Endothelial cell of umbilical vein (primary cell): ENCODE measurements at regions not wholly inside any gene's neighbourhood (a gene's known extent, or its start where the extent isn't known, plus 50 kb on each side); places are given as distances from the start of the nearest gene placed in this dataset.

Experiments used
- BruUV-seq: library from RNA; stranded (reverse); fragments of 400-500 nt; replicated peaks from 2 replicates; lab custom pipeline; 2021; lab: Mats Ljungman, UMichigan
- CTCF ChIA-PET: fragments of 300-600, 350-600 bp; sonication (Branson Sonifier 250); formaldehyde crosslinking; loops from one replicate; lab custom pipeline; 2021; ENCODE audit warnings: antibody characterized with exemption, inconsistent platforms; lab: Charles Lee
- POLR2A ChIA-PET: fragments of 300-600, 350-600 bp; sonication (Branson Sonifier 250); formaldehyde crosslinking; loops from one replicate; lab custom pipeline; 2021; ENCODE audit warnings: antibody characterized with exemption, inconsistent platforms; lab: Charles Lee
- DNase-seq: peaks from one replicate; pipeline ENCODE4 v3.0.0-alpha.2; 2011; ENCODE audit warnings: low read depth, low spot score
- FAIRE-seq: peaks from 2 replicates; lab custom pipeline; 2011; peaks lifted over from hg19 to GRCh38; lab: Jason Lieb, UNC
- H2AFZ ChIP-seq: 2 replicates; pipeline ENCODE4 v1.6.0; 2012; ENCODE audit warnings: low read depth, low read length, control low read depth, inconsistent platforms
- H3K27ac ChIP-seq: 2 replicates; pipeline ENCODE4 v1.5.1; 2011; ENCODE audit warnings: low read depth, mild to moderate bottlenecking, control low read depth, low read length, moderate library complexity; ENCODE audit not compliant: insufficient read depth
- H3K27me3 ChIP-seq, 2 experiments: 2 replicates each; pipeline versions ENCODE4 v1.6.0 to v1.6.1; 2011; ENCODE audit warnings: low read length in 2 of 2, mixed read lengths in 1 of 2; ENCODE audit not compliant: control insufficient read depth in 2 of 2, insufficient read depth in 2 of 2
- H3K36me3 ChIP-seq, 2 experiments: 2 replicates in 1 of 2; 3 replicates in 1 of 2; pipeline ENCODE4 v1.5.1; 2011; ENCODE audit warnings: low read length in 2 of 2, mild to moderate bottlenecking in 1 of 2, moderate library complexity in 1 of 2; ENCODE audit not compliant: control insufficient read depth in 2 of 2, insufficient read depth in 2 of 2; ENCODE audit errors: extremely low read depth in 1 of 2
- H3K4me1 ChIP-seq: 3 replicates; pipeline ENCODE4 v1.5.1; 2011; ENCODE audit warnings: mild to moderate bottlenecking, low read length; ENCODE audit not compliant: control insufficient read depth, insufficient read depth; ENCODE audit errors: extremely low read depth
- H3K4me2 ChIP-seq: 2 replicates; pipeline ENCODE4 v1.6.1; 2011; ENCODE audit warnings: low read length, control low read depth, mixed read lengths; ENCODE audit not compliant: insufficient read depth
- H3K4me3 ChIP-seq, 3 experiments: fragments of 200-600 bp in 1 of 3; sonication (generic), shearing (Covaris generic) in 1 of 3; replicated peaks in 1 of 3; 2 replicates each; pipeline ENCODE4 v1.5.1; 2011 to 2016; ENCODE audit warnings: control low read depth in 3 of 3, low read length in 3 of 3, mild to moderate bottlenecking in 2 of 3, inconsistent platforms in 1 of 3, low read depth in 1 of 3, moderate library complexity in 1 of 3; ENCODE audit not compliant: insufficient read depth in 1 of 3
- H3K79me2 ChIP-seq: 2 replicates; pipeline ENCODE4 v1.6.0; 2012; ENCODE audit warnings: low read length, inconsistent platforms; ENCODE audit not compliant: control insufficient read depth, insufficient read depth
- H3K9ac ChIP-seq: replicated peaks from 2 replicates; pipeline ENCODE3; 2011; ENCODE audit warnings: low read length, control low read depth; ENCODE audit not compliant: insufficient read depth; ENCODE audit errors: extremely low read depth
- H3K9me1 ChIP-seq: replicated peaks from 3 replicates; pipeline ENCODE4 v1.6.0; 2011; ENCODE audit warnings: mild to moderate bottlenecking, low read length; ENCODE audit not compliant: control insufficient read depth, insufficient read depth; ENCODE audit errors: extremely low read depth
- H3K9me3 ChIP-seq: replicated peaks from 2 replicates; pipeline ENCODE4 v1.5.1; 2012; ENCODE audit warnings: low read length, inconsistent platforms; ENCODE audit not compliant: control insufficient read depth, insufficient read depth
- H4K20me1 ChIP-seq: replicated peaks from 2 replicates; pipeline ENCODE3; 2011; ENCODE audit warnings: mild to moderate bottlenecking, low read length; ENCODE audit not compliant: control insufficient read depth, insufficient read depth; ENCODE audit errors: extremely low read depth
- EZH2 ChIP-seq: IDR thresholded peaks from 2 replicates; pipeline ENCODE4 v1.6.1; 2012; ENCODE audit warnings: borderline replicate concordance, low read depth, mild to moderate bottlenecking, moderate library complexity, low read length, inconsistent platforms; ENCODE audit not compliant: severe bottlenecking
- FOS ChIP-seq: IDR thresholded peaks from 2 replicates; pipeline ENCODE4 v1.6.1; 2011; ENCODE audit warnings: mild to moderate bottlenecking, low read length, moderate library complexity, borderline replicate concordance; ENCODE audit not compliant: insufficient read depth
- GATA2 ChIP-seq: IDR thresholded peaks from 2 replicates; pipeline ENCODE4 v1.7.0; 2011; ENCODE audit warnings: low read depth, mild to moderate bottlenecking, moderate library complexity, mixed read lengths, low read length; ENCODE audit not compliant: insufficient read length, insufficient read depth
- JUN ChIP-seq: IDR thresholded peaks from 2 replicates; pipeline ENCODE4 v1.6.1; 2011; ENCODE audit warnings: borderline replicate concordance, low read depth; ENCODE audit not compliant: insufficient read length, insufficient read depth
- MYC ChIP-seq: IDR thresholded peaks from one replicate; pipeline ENCODE4 v1.6.1; 2011; ENCODE audit warnings: mild to moderate bottlenecking, low read depth, low read length
- POLR2A ChIP-seq: IDR thresholded peaks from 2 replicates; pipeline ENCODE4 v1.6.1; 2012; ENCODE audit warnings: low read depth, mild to moderate bottlenecking, control low read depth, low read length
- POLR2AphosphoS5 ChIP-seq: IDR thresholded peaks from 2 replicates; pipeline ENCODE4 v1.6.1; 2012; ENCODE audit warnings: low read depth, mild to moderate bottlenecking, control low read depth, low read length, moderate library complexity; ENCODE audit not compliant: insufficient read depth
- dilution Hi-C: fragments of 300-500 bp; cut with MboI; formaldehyde crosslinking; loops from one replicate; pipeline ENCODE4 v1.15.0; 2019; ENCODE audit warnings: low sequenced_read_pairs; ENCODE audit not compliant: extremely low pct_ligation_motif_present
- intact Hi-C: fragments of 100-400 bp; cut with micrococcal nuclease; formaldehyde crosslinking; loops from one replicate; pipeline ENCODE4 v1.10.0; 2022
- TF ChIP-seq, protein P1 (sequence below): IDR thresholded peaks from 2 replicates; pipeline ENCODE4 v1.6.1; 2011; ENCODE audit not compliant: insufficient read depth, insufficient read length
- TF ChIP-seq, protein P2 (sequence below), 2 donors: IDR thresholded peaks; 1 replicate in 1 of 2; 2 replicates in 1 of 2; pipeline ENCODE4 v1.5.1; 2011; ENCODE audit warnings: low read length in 2 of 2, mild to moderate bottlenecking in 2 of 2, moderate library complexity in 2 of 2, control low read depth in 1 of 2, inconsistent platforms in 1 of 2, low read depth in 1 of 2; ENCODE audit not compliant: insufficient read depth in 1 of 2; ENCODE audit errors: extremely low read depth in 1 of 2

GRCh38 chr13:44146138-44146537 is 227.5 kb upstream of the SERP2 start:
- ChIA-PET CTCF (no interaction called here), POLR2A (no interaction called here)
- no peak overlapping the region for H3K27ac ChIP-seq
- H3K9ac ChIP-seq, result no peak overlapping the region
- H4K20me1 ChIP-seq, result no peaks in the 10 kb centered on the region
- H3K4me1 ChIP-seq, result peaks cover 16% of the 10 kb centered on the region
- BruUV-seq, result no TSS peak
- H3K9me1 ChIP-seq, result no peaks in the 10 kb centered on the region
- H3K27me3 ChIP-seq, result no peaks in the 10 kb centered on the region
- no peak overlapping the region for H2AFZ ChIP-seq
- H3K9me3 ChIP-seq, result no peaks in the 10 kb centered on the region
- dilution Hi-C loops, result no loop called here
- no peak overlapping the region for H3K4me2 ChIP-seq
- DNase-seq (no peak), FAIRE-seq (no peak)
- H3K4me3 ChIP-seq, result no peak overlapping the region
- no peaks in the 10 kb centered on the region for H3K36me3 ChIP-seq
- TF ChIP-seq EZH2 (no peak), MYC (no peak), FOS (no peak), GATA2 (no peak), POLR2AphosphoS5 (no peak), POLR2A (no peak), JUN (no peak)
- TF ChIP-seq, protein P1, sequence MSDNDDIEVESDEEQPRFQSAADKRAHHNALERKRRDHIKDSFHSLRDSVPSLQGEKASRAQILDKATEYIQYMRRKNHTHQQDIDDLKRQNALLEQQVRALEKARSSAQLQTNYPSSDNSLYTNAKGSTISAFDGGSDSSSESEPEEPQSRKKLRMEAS, result no peak
- TF ChIP-seq, protein P2, sequence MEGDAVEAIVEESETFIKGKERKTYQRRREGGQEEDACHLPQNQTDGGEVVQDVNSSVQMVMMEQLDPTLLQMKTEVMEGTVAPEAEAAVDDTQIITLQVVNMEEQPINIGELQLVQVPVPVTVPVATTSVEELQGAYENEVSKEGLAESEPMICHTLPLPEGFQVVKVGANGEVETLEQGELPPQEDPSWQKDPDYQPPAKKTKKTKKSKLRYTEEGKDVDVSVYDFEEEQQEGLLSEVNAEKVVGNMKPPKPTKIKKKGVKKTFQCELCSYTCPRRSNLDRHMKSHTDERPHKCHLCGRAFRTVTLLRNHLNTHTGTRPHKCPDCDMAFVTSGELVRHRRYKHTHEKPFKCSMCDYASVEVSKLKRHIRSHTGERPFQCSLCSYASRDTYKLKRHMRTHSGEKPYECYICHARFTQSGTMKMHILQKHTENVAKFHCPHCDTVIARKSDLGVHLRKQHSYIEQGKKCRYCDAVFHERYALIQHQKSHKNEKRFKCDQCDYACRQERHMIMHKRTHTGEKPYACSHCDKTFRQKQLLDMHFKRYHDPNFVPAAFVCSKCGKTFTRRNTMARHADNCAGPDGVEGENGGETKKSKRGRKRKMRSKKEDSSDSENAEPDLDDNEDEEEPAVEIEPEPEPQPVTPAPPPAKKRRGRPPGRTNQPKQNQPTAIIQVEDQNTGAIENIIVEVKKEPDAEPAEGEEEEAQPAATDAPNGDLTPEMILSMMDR (IDR thresholded peaks at IDR 0.05; ENCODE audit: extremely low read depth in 1 of 2, insufficient read depth in 1 of 2, low read depth in 1 of 2, low read length in 2 of 2), result no peak
- H3K79me2 ChIP-seq, result no peaks in the 10 kb centered on the region
- intact Hi-C loops, result no loop called here
